Fibroblast of mammary gland (primary cell): ENCODE measurements at regions not wholly inside any gene's neighbourhood (a gene's known extent, or its start where the extent isn't known, plus 50 kb on each side); places are given as distances from the start of the nearest gene placed in this dataset.

Experiments
- DNase-seq: peaks from one replicate; pipeline ENCODE4 v3.0.0-alpha.2; 2010; ENCODE audit warnings: low read depth
- H3K4me3 ChIP-seq: 2 replicates; pipeline ENCODE4 v1.5.1; 2011; ENCODE audit warnings: low read depth, mild to moderate bottlenecking, low read length, moderate library complexity; ENCODE audit not compliant: control insufficient read depth
- CTCF ChIP-seq: conservative IDR thresholded peaks from 2 replicates; pipeline ENCODE4 v1.5.1; 2011; ENCODE audit warnings: low read depth, low read length, inconsistent platforms; ENCODE audit not compliant: control insufficient read depth, insufficient read depth

- H3K4me3 ChIP-seq, result no peak overlapping the region
- no peak for TF ChIP-seq CTCF
- no peak for DNase-seq
These were observed 321.5 kb upstream of the ZNF32 start for GRCh38 chr10:43970018-43970698.

DNA sequence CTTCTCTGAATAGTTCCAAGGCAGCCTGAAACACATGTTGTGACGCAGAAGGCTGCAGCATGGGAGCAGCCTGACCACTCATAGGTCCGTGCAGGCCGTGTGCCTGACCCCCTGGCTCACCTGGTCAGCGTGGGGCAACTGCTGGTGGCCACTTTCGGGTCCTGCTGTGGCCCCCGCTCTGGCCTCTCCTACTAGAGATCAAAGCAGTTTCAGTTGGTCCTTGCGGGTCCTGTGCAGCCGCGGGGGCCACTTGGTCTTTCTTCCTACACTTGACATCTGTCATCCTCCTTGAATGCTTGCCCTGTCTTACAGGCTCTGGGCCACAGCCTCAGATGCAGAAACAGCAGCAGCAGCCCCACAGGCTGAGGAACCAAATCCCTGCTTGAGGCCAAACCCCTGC, 320.8 kb upstream of the ZNF32 start:
- TF ChIP-seq CTCF, result no peak
- no peak overlapping the region for H3K4me3 ChIP-seq
- DNase-seq, result no peak

GRCh38 chr10:43968961-43969360, 320.3 kb upstream of the ZNF32 start:
- H3K4me3 ChIP-seq, result no peak overlapping the region
- DNase-seq, result no peak
- no peak for TF ChIP-seq CTCF

GRCh38 chr10:43968076-43968475, 319.4 kb upstream of the ZNF32 start:
- TF ChIP-seq CTCF, result no peak
- no peak for DNase-seq

DNA sequence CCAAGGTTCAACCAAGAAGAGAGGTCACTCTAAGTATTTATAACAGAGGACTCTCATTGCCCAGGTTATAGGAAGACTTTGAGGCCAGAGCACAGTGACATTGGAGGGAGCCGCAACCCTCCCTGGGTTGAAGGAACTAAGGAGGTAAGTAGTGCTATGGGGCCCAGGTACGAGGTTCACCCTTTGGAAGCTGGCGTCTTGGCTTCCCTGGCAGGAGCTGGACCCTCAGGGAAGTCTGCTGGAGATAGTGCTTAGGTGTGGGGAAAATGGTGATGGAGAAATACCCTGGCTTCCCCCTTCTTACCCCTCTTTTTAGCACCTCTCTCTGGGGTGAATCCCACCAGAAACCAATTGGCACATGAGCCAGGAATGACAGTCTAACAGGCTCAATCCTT, 317.9 kb upstream of the ZNF32 start:
- no peak for TF ChIP-seq CTCF
- DNase-seq, result no peak
- no peak overlapping the region for H3K4me3 ChIP-seq

More at GRCh38 chr10:43968076-43968475, 319.4 kb upstream of the ZNF32 start:
- no peak overlapping the region for H3K4me3 ChIP-seq

GRCh38 chr10:43965918-43966570, 317.4 kb upstream of the ZNF32 start:
- DNase-seq, result no peak
- H3K4me3 ChIP-seq, result no peak overlapping the region
- TF ChIP-seq CTCF, result no peak
